Suprapubic skin (tissue), 4 donors: ENCODE measurements at regions not wholly inside any gene's neighbourhood (a gene's known extent, or its start where the extent isn't known, plus 50 kb on each side); places are given as distances from the start of the nearest gene placed in this dataset.

Experiments used
- DNase-seq, 2 donors: peaks; one replicate each; pipeline ENCODE4 v3.0.0-alpha.2; 2019; ENCODE audit warnings: low spot score in 2 of 2
- H3K27ac ChIP-seq: fragments of 200-600 bp; sonication (generic); one replicate; pipeline ENCODE4 v1.5.1; 2019
- H3K27me3 ChIP-seq: fragments of 200-600 bp; sonication (generic); one replicate; pipeline ENCODE4 v1.5.1; 2019
- H3K36me3 ChIP-seq: fragments of 200-600 bp; sonication (generic); one replicate; pipeline ENCODE4 v1.5.1; 2019
- H3K4me1 ChIP-seq: fragments of 200-600 bp; sonication (generic); one replicate; pipeline ENCODE4 v1.5.1; 2019
- H3K4me3 ChIP-seq: fragments of 200-600 bp; sonication (generic); one replicate; pipeline ENCODE4 v1.5.1; 2019; ENCODE audit warnings: mild to moderate bottlenecking
- H3K9me3 ChIP-seq: fragments of 200-600 bp; sonication (generic); one replicate; pipeline ENCODE4 v1.5.1; 2019
- CTCF ChIP-seq, 2 donors: fragments of 200-600 bp in 1 of 2; fragments of 450-650 bp in 1 of 2; sonication (generic) in 1 of 2; IDR thresholded peaks; one replicate each; pipeline ENCODE4 v1.5.1; 2016 to 2019; ENCODE audit warnings: antibody characterized with exemption in 2 of 2, mild to moderate bottlenecking in 1 of 2, moderate library complexity in 1 of 2
- EP300 ChIP-seq: sonication (generic); formaldehyde crosslinking; IDR thresholded peaks from one replicate; pipeline ENCODE4 v1.6.1; 2017; ENCODE audit warnings: antibody characterized with exemption
- POLR2A ChIP-seq, 2 donors: fragments of 450-650 bp; IDR thresholded peaks; one replicate each; pipeline ENCODE4 v1.6.1; 2017; ENCODE audit warnings: antibody characterized with exemption in 2 of 2, mild to moderate bottlenecking in 2 of 2, moderate library complexity in 2 of 2
- POLR2AphosphoS5 ChIP-seq, 3 donors: sonication (generic); formaldehyde crosslinking; IDR thresholded peaks; one replicate each; pipeline ENCODE4 v1.6.1; 2017; ENCODE audit warnings: antibody characterized with exemption in 3 of 3
- WGBS: methylation state at CpG from one replicate; pipeline ENCODE4 v1.1.5; 2018; 5-methylcytosine and 5-hydroxymethylcytosine counted together

DNA sequence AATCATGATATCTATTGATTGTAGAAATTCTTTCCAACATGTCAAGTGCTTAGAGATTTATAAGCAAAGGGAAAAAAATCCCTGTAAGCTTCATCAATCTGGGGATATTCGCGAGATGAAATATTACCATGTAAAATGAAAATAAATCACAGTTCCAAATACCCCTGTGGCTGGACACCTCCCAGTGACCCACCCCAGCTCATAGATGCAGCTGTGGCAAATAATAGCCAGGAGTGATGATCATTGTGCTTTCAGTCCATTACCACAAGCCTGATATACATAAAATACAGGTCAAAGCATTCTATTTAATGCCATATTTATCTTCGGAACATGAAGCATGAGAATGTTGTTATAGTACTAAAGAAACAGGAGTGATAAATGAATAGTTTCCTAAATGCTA, 274.9 kb upstream of the LRRC7 start:
- no peak for TF ChIP-seq POLR2AphosphoS5 (IDR thresholded peaks at IDR 0.05)
- no peak for TF ChIP-seq POLR2A (IDR thresholded peaks at IDR 0.05)
- no peak for TF ChIP-seq EP300
- no peak for TF ChIP-seq CTCF (IDR thresholded peaks at IDR 0.05)
- Histone ChIP-seq H3K27ac (no peak overlapping the region), H3K4me1 (no peaks in the 10 kb centered on the region), H3K4me3 (no peak overlapping the region), H3K27me3 (no peaks in the 10 kb centered on the region), H3K36me3 (no peaks in the 10 kb centered on the region), H3K9me3 (no peaks in the 10 kb centered on the region)
- WGBS, result 78% methylated on average over 3 of the region's 3 CpGs
- DNase-seq, result no peak

DNA sequence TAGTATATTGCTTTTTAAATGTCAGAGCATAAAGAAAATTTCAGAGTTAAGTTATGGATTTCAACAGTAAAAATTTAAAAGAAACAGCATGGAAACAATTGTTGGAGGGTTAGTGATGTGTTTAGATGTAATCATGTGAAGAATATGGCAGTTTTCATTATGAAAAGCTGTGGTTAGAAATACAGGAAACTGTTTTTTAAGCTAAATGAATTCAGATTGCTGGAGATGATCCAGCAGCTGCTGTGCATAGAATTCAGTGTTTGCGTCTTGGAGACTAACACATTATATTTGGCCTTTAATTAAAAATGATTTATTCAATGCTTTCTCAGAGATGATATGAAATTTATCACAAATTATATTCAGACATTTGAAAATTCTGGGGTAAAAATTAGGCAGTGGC, 273.6 kb upstream of the LRRC7 start:
- no peak for DNase-seq
- Histone ChIP-seq H3K27me3 (no peaks in the 10 kb centered on the region), H3K4me3 (no peak overlapping the region), H3K36me3 (no peaks in the 10 kb centered on the region), H3K4me1 (no peaks in the 10 kb centered on the region), H3K27ac (no peak overlapping the region), H3K9me3 (no peaks in the 10 kb centered on the region)
- TF ChIP-seq POLR2A (IDR thresholded peaks at IDR 0.05), result no peak
- TF ChIP-seq EP300, result no peak
- no peak for TF ChIP-seq CTCF (IDR thresholded peaks at IDR 0.05)
- no peak for TF ChIP-seq POLR2AphosphoS5 (IDR thresholded peaks at IDR 0.05)
- 65% methylated on average over 1 of the region's 1 CpG for WGBS

DNA sequence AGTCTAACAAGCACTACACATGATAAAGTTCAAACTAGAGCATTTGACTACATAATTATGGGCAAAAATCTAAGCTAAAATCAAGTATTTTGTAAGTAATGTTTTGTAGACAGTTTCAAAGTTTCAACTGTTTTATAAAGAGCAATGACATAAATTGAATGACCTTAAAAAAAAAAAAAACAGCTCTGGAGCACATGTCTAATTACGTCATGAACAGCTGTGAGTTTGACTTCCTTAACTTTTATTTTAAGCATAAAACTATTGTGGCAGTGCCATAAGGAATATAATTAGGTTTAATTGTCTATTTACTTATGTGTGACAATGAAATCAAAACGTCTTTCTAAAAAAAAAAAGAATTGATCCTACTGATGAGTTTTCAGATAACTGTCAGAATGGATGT, 272.5 kb upstream of the LRRC7 start:
- no peaks in the 10 kb centered on the region for H3K27me3 ChIP-seq
- no peak for TF ChIP-seq POLR2A (IDR thresholded peaks at IDR 0.05)
- TF ChIP-seq CTCF (IDR thresholded peaks at IDR 0.05), result no peak
- TF ChIP-seq EP300, result no peak
- no peak for TF ChIP-seq POLR2AphosphoS5 (IDR thresholded peaks at IDR 0.05)
- no peak for DNase-seq
- H3K9me3 ChIP-seq, result no peaks in the 10 kb centered on the region
- H3K27ac ChIP-seq, result no peak overlapping the region
- H3K36me3 ChIP-seq, result no peaks in the 10 kb centered on the region
- WGBS, result 20% methylated on average over 2 of the region's 2 CpGs
- H3K4me1 ChIP-seq, result no peaks in the 10 kb centered on the region
- H3K4me3 ChIP-seq, result no peak overlapping the region

DNA sequence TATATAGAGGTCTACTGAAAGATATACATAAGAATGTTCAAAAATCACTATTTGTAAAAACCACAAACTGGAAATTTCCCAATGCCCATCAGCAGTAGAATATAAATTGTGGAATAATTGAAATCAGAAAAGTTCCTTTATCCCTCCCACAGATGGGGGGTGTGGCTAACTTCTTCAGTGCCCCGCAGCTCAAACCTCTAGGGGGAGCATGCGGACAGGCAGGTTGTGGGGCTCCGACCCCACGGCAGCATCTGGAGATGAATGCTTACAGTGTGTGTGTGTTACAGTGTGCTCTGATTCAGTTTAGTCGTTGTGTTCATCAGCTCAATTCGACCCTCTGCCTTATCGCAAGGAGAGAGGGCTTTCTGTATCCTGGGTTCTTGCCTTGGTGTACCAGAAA, 262.1 kb upstream of the LRRC7 start:
- no peak for DNase-seq
- H3K4me1 ChIP-seq, result no peaks in the 10 kb centered on the region
- H3K9me3 ChIP-seq, result peaks cover 6% of the 10 kb centered on the region
- no peak overlapping the region for H3K4me3 ChIP-seq
- H3K36me3 ChIP-seq, result no peaks in the 10 kb centered on the region
- 70% methylated on average over 7 of the region's 7 CpGs for WGBS
- TF ChIP-seq POLR2AphosphoS5 (IDR thresholded peaks at IDR 0.05) (no peak), POLR2A (IDR thresholded peaks at IDR 0.05) (no peak), EP300 (no peak), CTCF (IDR thresholded peaks at IDR 0.05) (no peak)
- H3K27me3 ChIP-seq, result no peaks in the 10 kb centered on the region
- H3K27ac ChIP-seq, result no peak overlapping the region

- Histone ChIP-seq H3K4me1 (no peaks in the 10 kb centered on the region), H3K4me3 (no peak overlapping the region), H3K36me3 (no peaks in the 10 kb centered on the region), H3K9me3 (peaks cover 2% of the 10 kb centered on the region), H3K27ac (no peak overlapping the region), H3K27me3 (peaks cover 4% of the 10 kb centered on the region)
- no peak for TF ChIP-seq EP300
- no peak for TF ChIP-seq CTCF (IDR thresholded peaks at IDR 0.05)
- TF ChIP-seq POLR2AphosphoS5 (IDR thresholded peaks at IDR 0.05), result no peak
- no peak for TF ChIP-seq POLR2A (IDR thresholded peaks at IDR 0.05)
- no peak for DNase-seq
- 56% methylated on average over 16 of the region's 18 CpGs for WGBS
Measured at GRCh38 chr1:69312055-69312732, 255.5 kb upstream of the LRRC7 start.
